ENCODE measurements at regions not wholly inside any gene's neighbourhood (a gene's known extent, or its start where the extent isn't known, plus 50 kb on each side); places are given as distances from the start of the nearest gene placed in this dataset.

DNA sequence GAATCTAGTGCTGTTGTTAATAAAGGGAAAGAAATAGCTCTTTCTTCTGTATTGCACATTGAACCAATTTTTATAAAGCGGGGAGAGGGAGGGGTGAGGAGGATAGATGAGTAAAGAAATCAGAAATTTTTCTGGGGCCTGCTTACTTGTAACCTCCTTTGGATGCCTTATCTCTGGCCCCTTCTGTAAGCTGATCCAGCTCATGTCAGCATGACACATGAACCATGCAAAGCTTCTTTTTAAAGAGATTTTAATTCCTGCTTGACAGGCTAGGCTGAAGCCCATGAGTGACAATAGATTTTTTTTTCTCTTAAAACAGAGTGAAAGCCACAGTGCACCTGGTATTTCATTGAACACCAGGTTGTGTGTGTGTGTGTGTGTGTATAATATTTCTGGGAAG is 325.3 kb downstream of the PRL start:
- DNase-seq = peak; percentile 43

DNA sequence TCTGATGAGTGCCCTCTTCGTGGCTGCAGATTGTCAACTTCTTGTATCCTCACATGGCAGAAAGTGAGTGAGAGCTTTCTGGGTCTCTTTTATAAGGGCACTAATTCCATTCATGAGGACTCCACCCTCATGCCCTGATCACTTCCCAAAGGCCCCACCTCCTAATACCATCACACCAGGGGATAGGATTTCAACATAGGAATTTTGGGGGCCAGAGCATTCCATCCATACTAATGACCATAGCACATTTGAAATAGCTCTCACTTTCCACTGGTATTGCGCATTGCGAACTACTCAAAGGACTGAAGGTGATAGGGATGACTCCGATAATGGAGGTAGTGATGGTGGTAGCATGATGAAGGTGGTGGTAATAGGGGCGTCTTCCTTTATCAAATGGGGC is 324.3 kb downstream of the PRL start:
- DNase-seq = no peak

DNA sequence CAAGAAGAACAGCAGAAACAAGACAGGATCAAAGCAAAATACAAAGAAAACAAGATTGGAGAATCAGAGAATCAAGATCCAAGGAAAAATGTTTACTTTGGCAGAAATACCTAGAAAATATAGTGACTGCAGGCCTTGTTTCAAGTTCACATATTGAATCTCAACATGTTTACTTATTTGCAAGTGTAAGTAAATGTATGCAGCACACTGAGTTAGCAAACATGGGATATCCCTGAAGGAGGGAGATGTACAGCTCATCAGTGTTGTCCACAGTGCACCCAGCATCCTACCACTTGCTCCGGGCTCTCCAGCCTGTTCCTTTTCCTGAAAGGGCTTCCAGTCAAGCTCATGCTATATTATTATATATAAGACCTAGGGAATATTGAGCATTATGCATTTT is 319.5 kb downstream of the PRL start:
- no peak for DNase-seq

DNA sequence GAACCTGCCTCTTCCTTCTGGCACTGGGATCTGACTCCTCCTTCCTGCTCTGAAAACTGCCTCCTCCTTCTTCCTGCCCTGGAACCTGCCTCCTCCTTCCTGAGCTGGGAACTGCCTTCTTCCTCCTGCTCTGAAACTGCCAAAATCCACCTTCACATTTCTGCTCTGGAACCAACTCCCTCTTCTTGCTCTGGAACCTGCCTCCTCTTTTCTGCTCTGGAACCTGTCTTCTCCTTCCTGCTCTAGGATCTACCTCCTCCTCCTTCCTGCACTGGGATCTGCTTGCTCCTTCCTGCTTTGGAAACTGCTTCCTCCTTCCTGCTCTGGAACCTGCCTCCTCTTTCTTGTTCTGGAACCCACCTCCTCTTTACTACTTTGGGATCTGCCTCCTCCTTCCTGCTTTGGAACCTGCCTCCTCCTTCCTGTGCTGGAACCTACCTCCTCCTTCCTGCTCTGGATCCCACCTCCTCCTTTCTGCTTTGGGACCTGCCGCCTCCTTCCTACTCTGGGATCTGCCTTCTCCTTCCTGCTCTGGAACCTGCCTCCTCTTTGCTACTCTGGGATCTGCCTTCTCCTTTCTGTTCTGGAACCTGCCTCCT is 315.5 kb downstream of the PRL start:
- no peak for DNase-seq

DNA sequence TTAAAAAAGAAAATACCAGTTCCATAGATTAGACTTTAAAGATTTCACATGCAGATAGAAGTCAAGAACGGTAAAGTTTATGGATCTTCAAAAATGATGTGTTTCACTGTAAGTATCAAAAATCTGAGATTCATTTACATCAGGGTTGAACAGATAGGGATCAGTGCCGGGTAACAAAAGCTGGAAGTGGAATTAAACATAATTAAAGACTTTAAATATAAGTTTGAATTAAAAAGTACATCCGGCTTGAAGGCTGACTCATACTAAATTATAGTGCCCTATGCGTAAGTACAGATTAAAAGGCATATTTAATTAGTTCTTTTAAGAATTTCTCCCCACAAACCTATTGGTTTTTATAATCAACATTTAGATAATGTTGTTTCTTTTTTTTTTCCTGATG is 312.7 kb downstream of the PRL start:
- DNase-seq = no peak

DNA sequence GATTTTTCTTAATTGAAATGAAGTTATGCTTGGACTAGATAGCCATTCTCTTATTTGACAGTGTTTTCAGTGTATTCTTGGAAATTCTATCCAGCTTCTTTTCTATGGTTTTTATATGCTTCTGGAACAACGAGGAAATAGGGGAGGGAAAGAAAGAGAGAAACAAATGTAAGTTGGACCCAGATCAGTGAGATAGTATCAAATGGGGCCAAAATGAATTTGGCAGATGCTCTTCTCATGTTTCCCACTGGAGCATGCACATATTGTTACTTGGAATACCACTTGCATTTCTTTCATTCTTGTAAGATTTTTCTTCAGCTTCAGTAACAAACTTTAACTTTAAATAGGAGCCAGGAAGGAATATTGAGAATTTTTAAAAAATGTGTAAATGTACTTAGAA is 312.3 kb downstream of the PRL start:
- DNase-seq = no peak

DNA sequence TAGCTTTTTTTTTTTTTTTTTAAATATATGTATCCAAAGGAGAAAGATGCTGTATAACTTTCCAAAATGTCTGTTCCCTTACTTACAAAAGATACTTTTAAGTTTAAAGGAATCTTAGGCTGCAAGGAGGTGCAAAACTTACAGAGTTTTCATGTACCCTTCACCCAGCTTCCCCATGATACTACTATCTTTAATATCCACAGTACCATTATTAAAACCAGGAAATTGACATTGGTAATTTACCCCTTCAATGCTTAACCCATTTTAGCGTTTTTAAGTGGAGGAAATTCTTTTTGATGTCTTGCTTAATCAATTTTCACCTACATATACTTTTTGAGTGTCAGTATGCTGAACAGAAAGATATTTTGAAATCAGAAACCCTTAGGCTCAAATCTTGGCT is 310.9 kb downstream of the PRL start:
- no peak for DNase-seq

DNA sequence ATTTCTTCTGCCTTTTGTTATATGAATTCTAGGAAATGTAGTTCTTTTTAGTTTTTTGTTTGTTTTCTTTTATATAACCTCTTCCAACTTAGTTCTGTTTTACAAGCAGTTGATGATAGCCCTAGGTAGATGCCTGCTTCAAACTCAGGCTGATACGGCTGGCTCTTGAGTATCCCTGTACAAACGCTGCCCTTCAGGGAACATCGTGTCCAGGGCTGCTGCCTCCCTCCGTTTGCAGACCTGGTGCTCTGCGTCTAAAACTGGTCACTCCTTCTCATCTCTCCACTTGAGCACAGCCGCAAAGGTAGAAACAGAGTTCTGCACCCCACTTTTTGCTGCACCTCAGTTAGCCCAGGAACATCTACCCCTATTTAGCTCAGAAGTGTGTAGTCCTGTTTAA is 310.1 kb downstream of the PRL start:
- DNase-seq = no peak

DNA sequence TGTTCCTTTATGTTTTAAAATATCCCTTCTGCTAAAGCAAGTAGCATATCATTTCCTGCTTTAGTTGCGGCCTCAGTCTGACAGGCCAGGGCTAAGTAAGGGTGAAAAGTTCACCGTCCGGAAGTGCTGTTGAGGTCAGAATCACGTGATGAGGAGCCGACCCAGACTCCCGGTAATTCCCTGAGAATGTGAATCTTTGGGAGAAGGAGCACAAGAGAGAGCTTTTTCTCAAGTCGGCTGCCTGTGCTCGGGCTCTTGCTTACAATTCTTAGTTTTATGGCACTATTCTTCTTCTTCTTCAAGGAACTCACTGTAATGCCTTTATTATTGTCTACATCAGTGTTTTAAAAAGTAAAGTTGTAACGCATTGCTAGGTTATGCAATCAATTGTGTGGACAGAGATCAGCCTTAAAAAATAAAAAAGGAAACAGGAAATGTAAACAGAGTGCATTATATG is 309.3 kb downstream of the PRL start:
- DNase-seq = no peak

DNA sequence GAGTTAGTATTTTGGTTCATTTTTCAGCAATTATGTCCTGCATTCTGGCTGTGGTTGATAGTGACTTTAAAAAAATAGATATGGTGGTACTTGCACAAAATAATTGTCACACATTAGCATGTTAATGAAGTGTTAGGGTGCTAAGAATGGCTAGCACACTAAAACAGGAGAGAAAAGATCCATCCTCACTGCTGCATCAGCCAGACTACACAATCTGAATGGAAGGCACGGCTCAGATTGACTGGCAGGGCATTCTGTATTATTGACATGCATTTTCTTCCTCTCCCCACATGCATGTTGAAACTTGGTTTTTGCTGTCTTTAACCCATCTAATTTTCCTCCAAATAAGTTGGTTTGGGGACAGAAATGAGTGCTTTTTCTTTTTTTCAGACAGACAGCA is 306.3 kb downstream of the PRL start:
- DNase-seq = no peak

DNA sequence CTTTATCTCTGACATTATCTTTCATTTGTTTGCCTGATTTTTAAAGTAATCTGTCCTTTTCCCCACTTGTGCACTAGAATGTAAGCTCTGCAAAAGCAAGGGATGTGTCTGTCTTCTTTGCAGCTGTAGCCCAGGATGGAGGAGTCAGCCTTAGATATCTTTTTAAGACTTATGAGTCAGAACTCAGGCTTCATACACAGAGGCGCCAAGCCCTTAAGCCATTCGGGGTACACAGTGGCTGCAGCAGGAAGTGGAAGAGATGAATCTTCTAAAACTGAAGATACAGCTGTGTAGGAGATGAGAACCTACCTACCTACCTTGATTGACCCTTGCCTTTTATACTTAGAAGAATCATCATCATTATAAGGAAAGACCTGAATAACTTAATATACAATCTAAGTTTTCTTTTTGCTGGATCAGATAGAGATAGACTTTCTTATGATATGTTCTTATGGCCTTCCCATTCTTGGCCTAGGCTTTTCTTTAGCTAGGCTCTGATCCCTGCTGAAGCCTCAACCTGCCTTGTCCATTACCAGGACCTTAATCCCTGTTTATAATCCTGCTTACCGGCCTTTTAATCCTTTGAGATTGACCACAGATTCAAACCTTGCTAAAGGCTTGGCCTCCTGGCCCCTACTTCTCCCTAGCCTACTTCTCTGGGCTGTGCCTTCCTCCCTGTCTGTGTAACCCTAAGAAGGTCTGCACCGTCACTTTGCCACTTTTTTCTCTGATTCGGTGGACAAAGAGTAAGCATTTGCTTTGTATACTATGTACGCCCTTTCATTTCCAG is 304.5 kb downstream of the PRL start:
- no peak for DNase-seq

DNA sequence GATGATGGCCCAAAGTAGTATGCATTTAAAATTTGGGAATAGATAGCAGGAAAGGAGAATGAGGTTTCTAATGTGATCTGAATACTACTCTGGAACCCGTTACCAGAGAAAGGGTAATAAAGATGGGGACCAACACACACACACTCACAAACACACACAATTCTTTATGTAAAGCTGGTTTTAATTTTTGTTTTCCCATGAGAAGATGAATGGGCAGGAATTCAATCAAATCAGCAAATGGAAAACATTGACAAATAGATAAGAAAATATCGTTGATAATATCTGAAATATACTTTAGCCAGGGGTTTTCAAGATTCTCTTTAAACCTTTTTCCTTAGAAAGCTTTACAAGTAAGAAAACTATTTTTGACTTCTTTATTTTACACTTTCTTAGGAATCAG is 303.0 kb downstream of the PRL start:
- DNase-seq = no peak

DNA sequence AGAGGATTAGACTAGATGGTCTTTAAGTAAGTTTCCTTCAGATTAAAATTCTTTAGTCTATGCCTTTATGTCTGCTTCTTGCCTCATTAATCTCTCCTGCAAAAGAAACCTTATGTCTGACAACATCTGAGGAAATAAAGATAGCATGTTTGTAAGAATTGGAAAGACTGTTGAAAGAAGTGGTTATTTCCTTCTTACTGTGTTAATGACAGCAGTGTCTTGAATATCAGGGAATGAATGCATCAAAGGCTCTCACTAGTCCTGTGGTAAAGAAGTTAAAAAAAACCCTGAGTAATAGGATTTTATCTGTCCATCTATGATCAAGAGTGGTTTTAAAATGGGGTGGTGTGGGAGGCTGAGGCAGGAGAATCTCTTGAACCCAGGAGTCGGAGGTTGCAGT is 302.0 kb downstream of the PRL start:
- DNase-seq = no peak

DNA sequence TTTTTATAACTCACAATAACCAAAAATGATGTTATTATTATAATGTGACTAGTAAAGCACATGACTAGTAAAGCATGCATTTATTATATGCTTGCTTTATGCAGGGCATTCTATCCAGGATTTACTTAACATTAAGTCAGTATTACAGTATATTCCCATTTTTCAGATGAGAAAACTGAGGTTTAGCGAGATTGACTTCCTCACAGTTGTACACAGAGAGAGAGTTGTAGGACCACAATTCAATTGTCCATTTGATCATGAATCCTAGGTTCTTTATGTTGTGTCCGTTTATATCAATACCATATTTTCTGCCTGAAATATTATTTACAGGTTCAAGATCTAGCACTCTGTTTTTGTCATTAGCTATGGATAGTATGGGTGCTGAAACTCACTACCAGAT is 301.5 kb downstream of the PRL start:
- no peak for DNase-seq

DNA sequence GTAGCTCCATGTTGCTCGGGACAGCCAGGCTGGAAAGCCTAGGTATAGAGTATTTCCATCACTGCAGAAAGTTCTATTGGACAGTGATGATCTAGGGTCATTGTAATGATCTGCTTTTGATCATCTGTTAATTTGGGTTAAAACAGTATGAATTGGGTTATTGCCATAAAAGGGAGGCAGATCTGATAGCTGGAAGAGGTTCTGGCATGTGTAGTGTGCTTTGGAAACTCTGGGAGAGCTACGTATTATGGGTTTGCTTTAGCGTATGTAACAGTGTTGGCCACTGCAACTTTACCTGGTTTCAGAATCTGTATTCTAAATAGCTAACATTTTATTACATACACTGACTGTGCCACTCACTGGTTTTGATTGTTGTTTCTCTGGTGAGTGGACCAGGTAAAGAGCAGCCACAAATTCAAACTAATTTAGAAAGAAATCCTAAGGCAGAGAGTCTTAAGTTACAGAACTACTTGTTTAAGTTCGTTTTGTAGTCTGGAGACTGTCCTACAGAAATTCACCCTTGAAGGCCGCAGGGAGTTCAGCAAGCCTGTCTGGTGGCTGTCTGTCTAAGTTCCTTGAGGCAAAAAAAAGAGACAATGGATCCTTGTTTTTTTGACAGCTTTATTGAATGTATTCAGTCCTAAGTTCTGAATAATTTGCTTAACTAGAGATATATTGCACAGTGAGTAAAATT is 300.3 kb downstream of the PRL start:
- no peak for DNase-seq

DNA sequence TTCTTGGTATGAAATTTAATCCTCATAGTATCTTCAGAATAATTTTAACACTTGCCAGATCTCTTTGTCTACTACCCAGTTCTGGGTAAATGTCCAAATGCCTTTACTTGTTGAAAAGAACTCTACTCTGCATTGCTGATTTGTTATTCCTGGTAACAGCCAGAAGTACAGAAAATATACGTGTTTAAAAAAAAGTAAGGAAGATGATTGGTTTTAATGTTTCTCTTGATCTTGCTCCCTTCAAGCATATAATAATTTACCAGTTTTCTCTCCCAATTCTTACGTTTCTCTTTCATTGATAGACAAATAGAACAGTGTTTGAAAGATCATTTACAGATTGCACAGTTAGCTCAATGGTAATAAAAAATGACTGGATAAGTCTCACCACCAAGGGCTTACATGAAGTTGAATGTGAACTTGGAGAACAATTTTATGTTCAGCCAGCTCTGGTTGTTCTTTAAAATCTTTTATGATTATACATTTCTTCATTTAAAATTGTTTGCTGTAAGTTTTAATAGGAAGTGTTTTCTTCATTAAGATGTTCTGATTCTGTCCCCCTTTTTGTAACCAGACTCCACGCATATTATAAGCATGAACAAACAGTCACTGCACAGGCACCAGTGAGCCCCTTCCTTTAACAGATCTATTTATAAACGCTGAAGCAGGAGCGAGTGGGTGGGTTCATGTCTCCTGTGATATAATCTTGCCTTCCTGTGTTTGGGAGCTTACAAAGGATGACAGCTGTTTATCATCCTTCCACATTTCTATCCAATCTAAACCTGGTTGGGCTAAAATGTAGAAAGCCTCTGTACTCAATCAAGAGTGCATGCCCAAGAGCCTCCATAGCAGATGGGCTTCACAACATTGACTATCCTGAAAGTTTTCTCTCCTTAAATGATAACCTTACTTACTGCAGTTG is 299.5 kb downstream of the PRL start:
- DNase-seq = peak; percentile 63

DNA sequence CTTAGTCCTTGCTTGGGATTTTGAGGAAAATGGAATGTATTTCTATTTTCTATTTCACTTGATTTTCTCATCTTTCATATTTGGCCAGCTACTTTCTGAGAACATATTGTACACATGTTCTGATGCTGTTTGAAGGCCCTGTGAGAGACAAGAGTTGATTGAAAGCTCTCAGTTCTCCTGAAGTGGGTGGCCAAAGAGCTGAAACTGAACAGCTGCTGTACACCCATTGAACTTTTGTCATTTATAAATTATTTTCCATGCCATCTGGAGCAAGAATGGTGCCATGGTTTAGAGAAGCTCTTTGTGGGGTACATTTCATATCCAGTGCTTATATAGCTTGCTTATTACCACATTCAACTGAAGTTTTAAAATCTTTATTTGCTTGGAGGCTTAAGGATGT is 298.3 kb downstream of the PRL start:
- DNase-seq = peak; percentile 50

DNA sequence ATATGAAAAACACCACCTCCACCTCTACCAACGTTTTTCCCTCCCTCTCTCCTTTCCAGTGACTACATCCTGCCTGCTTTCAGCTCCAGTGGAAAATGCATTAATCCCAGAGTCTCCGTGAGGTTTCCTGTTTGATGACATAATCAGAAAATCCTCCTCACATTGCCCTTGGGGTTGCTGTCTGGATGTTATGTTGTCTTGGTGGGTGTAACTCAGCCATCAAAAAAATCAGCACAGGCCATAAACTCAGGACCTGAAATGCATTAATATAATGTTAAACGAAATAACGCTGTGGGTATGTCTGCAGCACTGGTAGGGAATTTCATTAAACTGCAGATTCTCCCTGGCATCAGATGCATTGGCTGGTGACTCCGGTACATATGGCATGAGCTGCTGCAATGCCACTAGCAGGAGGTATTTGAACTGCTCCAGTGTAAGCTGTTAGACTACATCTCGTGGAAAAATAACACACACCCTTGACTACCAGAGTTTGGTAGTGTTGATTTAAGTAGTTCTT is 297.8 kb downstream of the PRL start:
- peak; percentile 50 for DNase-seq

DNA sequence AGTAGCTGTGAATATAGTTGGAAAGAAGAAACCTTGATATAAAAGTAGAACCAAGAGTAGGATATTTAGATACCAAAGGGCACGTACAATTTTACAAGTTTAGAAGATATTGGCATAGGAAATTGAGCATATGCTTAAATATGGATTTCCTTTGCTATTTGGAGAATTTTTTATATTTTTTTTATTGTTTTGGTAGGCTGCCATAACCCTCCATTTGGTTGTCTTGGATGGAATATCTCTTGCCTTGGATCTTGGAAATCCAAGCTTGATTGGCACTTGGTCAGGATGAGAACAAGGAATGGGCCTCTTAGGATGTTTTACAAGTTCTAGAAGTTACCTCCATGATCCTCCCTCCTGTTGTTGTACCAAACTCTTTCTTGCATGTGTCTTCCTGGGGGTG is 297.1 kb downstream of the PRL start:
- no peak for DNase-seq

DNA sequence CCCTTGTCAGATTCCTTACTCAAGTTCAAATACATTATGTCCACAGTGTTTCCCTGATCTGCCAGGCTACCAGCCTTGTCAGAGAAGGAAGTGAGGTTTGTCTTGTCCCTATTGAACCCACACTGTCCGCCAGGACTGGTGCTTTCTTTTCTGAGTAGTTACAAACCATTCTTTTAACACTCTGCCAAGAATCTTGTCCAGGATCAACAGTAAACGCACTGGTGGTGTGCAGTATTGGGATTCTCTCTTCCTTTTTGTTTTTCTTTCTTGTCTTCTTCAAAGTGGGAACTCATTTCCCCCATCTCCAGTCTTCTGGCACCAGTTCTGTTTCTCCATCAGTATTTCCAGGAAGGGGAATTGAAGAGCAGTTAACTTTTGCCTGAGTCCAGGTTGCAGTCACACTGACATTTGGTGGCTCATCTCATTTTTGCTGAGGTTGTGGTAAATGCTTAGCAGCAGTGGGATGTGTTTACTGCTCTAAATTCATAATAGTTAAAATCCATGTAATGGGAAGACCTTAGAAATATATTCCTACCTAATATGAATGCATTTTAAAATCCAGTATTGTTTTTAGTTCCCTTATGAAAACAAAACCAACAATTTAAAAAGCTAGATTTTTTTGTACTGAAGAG is 295.3 kb downstream of the PRL start:
- DNase-seq = no peak

DNA sequence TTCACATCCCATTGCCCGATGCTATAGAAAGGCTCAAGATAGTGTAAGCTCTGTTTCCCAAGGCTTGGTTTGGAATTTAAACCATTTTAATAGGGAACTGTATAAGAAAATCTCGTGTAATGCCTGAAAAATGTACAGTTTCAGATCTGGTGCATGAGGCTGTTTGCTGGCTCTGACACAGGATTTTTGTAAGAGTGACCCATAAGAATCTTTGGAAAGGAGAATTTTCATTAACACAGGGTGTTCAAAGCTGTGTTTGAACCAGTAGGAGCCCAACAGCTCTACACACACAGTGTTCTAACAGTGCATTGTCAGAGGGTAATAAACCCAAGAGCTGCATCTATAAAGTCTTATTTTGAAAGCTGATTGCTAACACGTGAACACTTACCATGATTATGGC is 293.5 kb downstream of the PRL start:
- DNase-seq = no peak

DNA sequence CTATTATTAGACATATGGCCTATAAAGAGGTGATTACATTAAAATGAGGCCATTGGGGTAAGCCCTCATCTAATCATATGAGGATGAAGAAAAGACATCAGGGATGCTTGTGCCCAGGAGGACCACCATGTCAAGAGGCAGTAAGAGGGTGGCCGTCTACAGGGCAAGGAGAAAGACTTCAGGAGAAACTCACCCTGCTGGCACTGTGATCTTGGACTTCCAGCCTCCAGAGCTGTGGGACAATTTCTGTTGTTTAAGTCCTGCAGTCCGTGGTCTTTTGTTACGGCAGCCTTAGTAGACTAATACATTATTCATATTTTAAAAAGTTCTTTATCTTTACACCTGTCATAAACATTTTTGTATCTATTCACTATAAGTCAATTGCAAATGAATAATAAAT is 290.0 kb downstream of the PRL start:
- no peak for DNase-seq

DNA sequence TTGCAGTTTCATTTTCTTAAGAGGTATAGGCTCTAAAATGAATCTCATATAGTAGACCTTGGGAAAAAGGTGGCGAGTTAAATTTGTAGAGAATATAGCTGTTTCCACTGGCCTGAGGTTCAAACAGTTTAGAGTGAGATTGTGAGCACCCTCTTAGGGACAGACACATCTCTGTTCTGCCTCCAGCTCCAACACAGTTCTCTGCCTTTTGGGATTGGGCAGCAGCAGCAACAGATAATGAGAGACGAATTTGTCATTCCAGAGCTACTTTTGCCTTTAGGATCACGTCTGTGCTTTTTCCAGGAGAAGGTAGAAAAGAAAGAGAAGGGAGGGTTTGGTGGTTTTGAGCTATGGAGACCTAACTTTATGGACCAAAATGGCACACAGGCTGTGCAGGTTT is 289.4 kb downstream of the PRL start:
- DNase-seq = no peak

Data from NCI-H2171 (cell line).